ENCODE measurements at regions not wholly inside any gene's neighbourhood (a gene's known extent, or its start where the extent isn't known, plus 50 kb on each side); places are given as distances from the start of the nearest gene placed in this dataset.

DNA sequence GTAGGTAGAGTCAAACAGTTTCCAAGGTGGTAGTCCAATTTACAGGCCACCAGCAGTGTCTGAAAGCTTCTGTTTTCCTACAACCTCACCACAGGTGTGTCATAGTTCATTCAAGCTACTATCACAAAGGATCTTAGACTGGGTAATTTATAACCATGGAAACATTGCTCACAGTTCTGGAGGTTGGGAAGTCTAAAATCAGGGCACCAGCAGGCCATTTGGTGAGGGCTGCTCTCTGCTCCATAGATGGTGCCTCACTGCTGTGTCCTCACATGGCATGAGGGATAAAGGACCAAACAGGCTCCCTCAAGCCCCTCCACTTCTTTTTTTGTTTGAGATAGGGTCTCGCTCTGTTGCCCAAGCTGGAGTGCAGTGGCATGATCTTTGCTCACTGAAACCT lies 60.6 kb downstream of the ING1 start:
- no peak for TF ChIP-seq CTCF (IDR thresholded peaks at IDR 0.05)
- TF ChIP-seq NFIC (IDR thresholded peaks at IDR 0.05; ENCODE audit: borderline replicate concordance): no peak
- no peak for TF ChIP-seq MXI1 (IDR thresholded peaks at IDR 0.05; ENCODE audit: low read depth, low read length)

Data from SK-N-SH (cell line).